Stimulated activated CD4-positive, alpha-beta T cell treated with anti-CD3 and anti-CD28 coated beads, Interleukin-2, amount 100 ng/mL, for 4 hours (primary cell): ENCODE measurements at regions not wholly inside any gene's neighbourhood (a gene's known extent, or its start where the extent isn't known, plus 50 kb on each side); places are given as distances from the start of the nearest gene placed in this dataset.

Experiments
- DNase-seq: peaks from one replicate; pipeline ENCODE4 v3.0.0-alpha.2; 2020; ENCODE audit warnings: low read depth

- no peak for DNase-seq
Observed at GRCh38 chr10:10130686-10131085, 887.0 kb upstream of the CELF2 start.

GRCh38 chr10:10132009-10132408 lies 885.7 kb upstream of the CELF2 start:
- DNase-seq, result no peak

DNA sequence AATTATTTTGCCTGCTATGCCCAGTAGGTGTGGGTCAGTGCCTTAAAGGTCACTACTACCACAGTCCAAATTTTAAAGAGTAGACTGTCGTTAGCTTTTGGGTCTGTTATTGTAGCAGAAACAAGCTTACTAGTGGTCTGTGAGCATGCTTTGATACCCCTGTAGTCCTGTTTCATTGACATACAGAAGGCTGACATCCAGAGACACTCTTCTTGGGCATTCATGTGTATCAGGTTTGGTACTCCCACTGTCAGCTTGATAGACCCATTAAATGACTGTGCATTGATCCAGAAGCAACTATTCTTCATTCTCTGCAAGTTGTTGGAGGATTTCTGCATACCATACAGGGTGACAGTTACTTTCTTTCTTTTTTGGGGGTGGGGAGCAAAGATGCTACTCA lies 884.4 kb upstream of the CELF2 start:
- DNase-seq, result no peak

DNA sequence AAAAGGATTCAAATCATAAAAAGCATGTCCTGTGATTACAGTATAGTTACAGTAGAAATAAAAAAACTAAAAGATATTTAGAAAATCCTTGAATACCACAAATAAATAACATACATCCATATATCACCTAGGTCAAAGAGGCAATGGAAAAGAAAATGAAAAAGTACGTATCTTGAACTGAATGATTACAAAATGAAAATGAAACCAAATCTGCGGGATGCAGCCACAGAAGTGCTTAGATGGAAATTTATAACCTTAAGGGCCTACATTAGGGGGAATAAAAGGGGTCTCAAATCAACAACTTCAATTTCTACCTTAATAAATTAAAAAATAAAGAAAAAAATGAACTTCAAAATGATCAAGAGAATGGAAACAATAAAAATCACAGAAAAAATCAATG lies 879.0 kb upstream of the CELF2 start:
- DNase-seq, result no peak

GRCh38 chr10:10141782-10142382 lies 875.8 kb upstream of the CELF2 start:
- no peak for DNase-seq

DNA sequence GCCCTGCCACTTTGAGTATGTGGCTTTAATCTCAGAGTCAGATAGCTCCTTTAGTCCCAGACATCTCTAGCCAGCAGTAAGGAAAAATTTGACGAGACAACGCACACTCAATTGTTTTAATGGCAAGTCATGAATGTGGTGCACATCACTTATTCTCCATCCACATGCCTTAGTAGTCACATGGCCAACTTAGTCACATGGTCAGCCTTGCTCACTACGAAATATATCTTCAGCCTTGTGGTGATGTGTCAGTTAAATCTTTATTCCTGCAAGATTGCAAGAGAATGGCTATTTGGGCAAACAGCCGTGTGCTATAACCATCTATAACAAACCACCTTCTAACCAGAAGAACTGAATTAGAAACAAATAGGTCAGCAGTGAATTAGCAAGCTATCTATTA lies 871.1 kb upstream of the CELF2 start:
- no peak for DNase-seq

- DNase-seq, result no peak
Observed at GRCh38 chr10:10149899-10150298, 867.8 kb upstream of the CELF2 start.

DNA sequence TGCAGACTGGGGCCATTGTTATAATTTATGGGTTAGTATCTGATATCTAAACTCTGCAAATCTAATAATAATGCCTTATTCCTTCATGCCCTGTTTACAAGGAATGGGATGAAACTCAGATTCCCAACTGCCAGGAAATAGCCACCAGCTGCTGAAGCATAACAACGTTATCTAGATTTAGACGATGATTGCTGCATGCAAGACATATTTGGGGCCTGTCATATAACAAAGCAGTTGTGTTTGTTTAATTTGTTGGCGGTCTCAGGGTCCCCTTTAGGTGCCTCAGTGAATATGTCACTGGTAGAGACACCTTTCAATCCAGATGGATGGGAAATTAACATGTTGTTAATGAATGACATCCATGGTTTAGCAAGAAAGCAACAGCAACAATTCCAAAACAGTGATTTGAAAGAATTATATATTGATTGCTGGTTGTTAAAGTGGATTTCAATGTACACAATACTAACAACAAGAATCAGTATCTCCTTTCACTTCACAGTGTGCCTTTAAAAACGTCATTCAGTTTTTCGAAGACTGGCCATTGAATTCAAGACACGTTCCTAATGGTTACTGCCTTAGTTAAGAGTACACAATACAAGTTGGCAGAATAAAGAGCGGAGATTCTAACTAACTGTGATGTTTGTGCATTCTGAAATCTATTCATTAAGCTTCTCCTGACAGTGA lies 860.6 kb upstream of the CELF2 start:
- no peak for DNase-seq

GRCh38 chr10:10160821-10161312 lies 856.8 kb upstream of the CELF2 start:
- no peak for DNase-seq

GRCh38 chr10:10164848-10165247 lies 852.8 kb upstream of the CELF2 start:
- no peak for DNase-seq

GRCh38 chr10:10165415-10165814 lies 852.3 kb upstream of the CELF2 start:
- no peak for DNase-seq

DNA sequence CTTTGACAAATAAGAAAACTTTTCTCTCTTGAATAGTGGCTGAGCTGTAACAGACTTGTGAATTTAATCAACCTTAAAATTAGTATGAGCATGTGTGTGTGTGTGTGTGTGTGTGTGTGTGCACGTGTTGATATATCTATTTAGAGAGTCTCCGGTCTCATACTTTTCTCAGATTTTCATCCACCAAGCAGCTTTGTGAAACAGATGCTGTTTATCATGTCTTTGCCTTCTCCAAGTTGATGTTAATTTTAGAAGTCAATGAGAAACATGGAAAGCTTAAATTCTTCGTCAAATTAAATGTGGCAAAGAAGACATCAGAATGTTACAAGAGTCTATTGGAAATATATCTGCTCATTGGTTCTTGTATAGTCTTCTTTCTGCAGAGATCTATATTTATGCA lies 839.2 kb upstream of the CELF2 start:
- DNase-seq, result no peak

GRCh38 chr10:10193848-10194247 lies 823.8 kb upstream of the CELF2 start:
- no peak for DNase-seq

DNA sequence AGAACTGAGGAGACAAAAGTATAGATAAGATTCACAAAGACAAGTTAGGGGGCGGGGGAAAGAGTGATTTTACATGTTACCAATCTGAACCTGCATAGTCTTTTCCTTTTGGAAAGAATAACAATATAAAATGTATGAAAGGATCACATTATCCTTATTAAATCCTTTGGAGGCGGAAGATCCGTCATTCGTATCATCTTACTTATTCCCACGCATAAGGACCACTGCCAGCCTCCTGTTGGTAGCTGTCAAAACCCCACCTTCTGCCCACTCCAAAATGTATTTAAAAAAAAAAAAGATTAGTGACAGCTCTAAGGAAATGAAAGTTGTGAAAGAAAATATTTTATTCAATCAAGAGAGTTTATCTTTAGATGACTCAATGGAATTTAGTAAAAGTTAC lies 821.0 kb upstream of the CELF2 start:
- no peak for DNase-seq

- no peak for DNase-seq
Observed at GRCh38 chr10:10197423-10197822, 820.2 kb upstream of the CELF2 start.

GRCh38 chr10:10198363-10198762 lies 819.3 kb upstream of the CELF2 start:
- no peak for DNase-seq

DNA sequence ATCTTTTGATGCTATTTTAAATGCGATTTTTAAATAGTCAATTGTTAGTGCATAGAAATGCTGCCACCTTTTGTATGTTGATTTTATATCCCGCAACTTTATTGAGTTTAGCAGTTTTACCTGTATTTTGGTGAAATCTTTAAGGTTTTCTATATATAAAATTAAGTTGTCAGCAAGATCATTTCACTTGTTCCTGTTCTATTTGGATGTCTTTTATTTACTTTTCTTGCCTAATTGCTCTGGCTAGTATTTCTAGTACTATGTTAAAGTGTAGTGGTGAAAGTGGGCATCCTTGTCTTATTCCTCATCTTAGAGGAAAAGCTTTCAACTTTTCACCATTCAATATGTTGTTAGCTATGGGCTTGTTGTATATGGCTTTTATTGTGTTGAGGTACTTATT lies 813.3 kb upstream of the CELF2 start:
- DNase-seq, result no peak

GRCh38 chr10:10205906-10206305 lies 811.8 kb upstream of the CELF2 start:
- no peak for DNase-seq

GRCh38 chr10:10207538-10207937 lies 810.1 kb upstream of the CELF2 start:
- DNase-seq, result no peak

- no peak for DNase-seq
Observed at GRCh38 chr10:10208196-10208595, 809.5 kb upstream of the CELF2 start.

DNA sequence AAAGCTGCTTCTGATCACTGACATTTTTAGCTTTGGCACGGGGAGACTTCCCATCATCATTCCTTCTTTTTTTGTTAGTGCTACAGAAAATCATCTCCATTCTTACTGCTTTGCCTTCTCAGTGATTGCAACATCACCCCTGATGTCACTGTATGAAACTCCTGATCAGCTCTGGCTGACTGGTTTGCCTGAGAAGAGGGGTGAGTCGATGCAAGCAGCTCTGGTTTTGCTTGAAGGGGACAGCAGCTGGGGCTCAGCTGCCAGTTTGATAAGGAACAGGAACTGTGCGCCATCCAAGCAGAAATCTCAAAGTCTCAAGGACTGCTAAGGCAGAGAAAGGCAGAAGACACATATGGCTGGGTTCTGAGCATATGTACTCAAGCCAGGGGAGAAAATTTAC lies 808.5 kb upstream of the CELF2 start:
- no peak for DNase-seq

DNA sequence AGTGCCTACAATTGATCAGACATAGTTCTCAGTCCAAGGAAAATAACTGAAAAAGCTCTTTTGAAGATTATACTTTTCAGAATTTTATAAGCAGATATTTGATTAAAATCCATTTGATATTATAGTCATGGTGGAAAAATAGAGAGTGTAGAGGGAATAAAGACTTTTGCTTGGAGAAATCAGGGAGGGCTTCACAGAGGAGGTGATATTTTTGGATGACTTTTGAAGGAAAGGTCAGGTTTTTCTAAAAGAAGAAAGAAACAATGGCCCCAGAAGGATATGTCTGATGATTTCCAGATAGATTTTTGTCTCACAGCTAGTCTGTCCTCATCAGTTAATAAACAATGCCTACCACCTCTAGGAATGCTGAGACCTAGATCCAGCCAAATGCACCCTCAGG lies 806.3 kb upstream of the CELF2 start:
- DNase-seq, result no peak

GRCh38 chr10:10213237-10213636 lies 804.4 kb upstream of the CELF2 start:
- DNase-seq, result no peak

DNA sequence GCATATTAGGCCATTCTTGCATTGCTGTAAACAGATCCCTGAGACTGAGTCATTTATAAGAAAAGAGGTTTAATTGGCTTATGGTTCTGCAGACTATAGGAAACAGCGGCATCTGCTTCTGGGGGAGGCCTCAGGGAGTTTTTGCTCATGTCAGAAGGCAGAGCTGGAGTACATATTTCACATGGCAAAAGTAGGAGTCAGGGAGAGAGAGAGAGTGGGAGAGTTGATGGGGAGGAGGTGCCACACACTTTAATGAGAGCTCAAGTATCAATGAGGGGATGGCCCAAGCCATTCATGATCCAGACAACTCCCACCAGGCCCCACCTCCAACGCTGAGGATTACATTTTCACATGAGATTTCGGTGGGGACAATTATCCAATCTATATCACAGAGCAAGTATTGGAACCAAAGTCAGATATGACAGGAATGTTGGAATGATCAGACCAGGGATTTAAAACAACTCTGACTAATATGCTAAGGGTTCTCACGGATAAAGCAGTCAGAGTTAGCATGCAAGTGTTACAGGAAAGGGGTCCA lies 795.3 kb upstream of the CELF2 start:
- DNase-seq, result no peak
